BJ (cell line): ENCODE measurements at regions not wholly inside any gene's neighbourhood (a gene's known extent, or its start where the extent isn't known, plus 50 kb on each side); places are given as distances from the start of the nearest gene placed in this dataset.

Source experiments
- CTCF ChIA-PET: fragments of 350-600 bp; formaldehyde crosslinking; extraction: SDS; loops from one replicate; lab custom pipeline; 2021; ENCODE audit warnings: antibody characterized with exemption, inconsistent platforms; lab: Yijun Ruan, JAX
- POLR2A ChIA-PET: fragments of 300-600 bp; sonication (Branson Sonifier 250); formaldehyde crosslinking; extraction: SDS; loops from one replicate; lab custom pipeline; 2021; ENCODE audit warnings: antibody characterized with exemption; lab: Charles Lee
- DNase-seq: peaks from one replicate; pipeline ENCODE4 v3.0.0-alpha.2; 2011; ENCODE audit warnings: low read depth
- H3K27me3 ChIP-seq: 2 replicates; pipeline ENCODE4 v1.6.0; 2011; ENCODE audit warnings: low read length; ENCODE audit not compliant: control insufficient read depth, insufficient read depth
- H3K36me3 ChIP-seq: 2 replicates; pipeline ENCODE4 v1.5.1; 2011; ENCODE audit warnings: low read length; ENCODE audit not compliant: control insufficient read depth, insufficient read depth
- H3K4me3 ChIP-seq: 2 replicates; pipeline ENCODE4 v1.5.1; 2011; ENCODE audit warnings: low read depth, mild to moderate bottlenecking, control low read depth, low read length
- CTCF ChIP-seq: IDR thresholded peaks from 2 replicates; pipeline ENCODE4 v1.5.1; 2011; ENCODE audit warnings: low read depth, mild to moderate bottlenecking, control low read depth, inconsistent platforms, low read length, moderate library complexity; ENCODE audit not compliant: insufficient read depth

DNA sequence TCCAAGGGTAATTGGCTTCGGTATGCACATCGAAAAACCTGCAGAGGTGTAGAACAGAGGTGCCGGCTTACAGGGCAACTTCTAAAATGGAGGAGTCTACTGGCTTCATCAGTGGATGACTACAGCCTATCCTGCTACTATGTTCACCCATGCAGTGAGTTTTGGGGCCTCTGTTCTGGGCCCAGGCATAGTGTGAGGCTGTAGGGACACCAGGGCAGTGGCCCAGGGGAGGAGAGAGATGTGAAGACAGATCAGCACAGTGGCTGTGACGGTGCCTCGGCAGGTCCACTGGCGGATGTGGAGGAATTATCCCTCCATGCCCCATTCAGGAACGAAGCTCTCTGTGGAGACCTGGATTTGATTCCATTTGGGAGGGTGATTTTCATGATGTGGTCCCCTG, 235.3 kb upstream of the MKI67 start:
- ChIA-PET CTCF (no interaction called here), POLR2A (no interaction called here)
- no peaks in the 10 kb centered on the region for H3K27me3 ChIP-seq
- H3K36me3 ChIP-seq: no peaks in the 10 kb centered on the region
- TF ChIP-seq CTCF: no peak
- no peak overlapping the region for H3K4me3 ChIP-seq
- DNase-seq: no peak

DNA sequence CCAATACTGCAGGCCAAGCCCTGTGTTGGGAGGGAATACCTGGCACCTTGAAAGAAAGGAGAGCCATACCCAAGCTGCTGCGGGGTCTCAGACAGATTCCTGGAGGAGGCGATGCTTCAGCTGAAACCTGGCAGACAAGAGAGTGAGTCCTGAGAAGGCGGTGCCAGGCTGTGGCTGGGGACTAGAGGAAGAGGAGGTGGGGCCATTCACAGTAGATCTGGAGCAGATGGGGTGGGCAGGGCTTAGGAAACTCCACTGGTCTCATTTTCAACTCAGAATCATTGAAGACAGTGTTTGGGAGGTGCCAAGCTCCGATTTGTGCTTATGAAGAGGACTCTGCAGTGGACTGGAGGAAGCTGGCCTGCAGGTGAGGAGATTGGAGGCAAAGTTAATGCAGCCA, 236.3 kb upstream of the MKI67 start:
- no peaks in the 10 kb centered on the region for H3K36me3 ChIP-seq
- no peak for DNase-seq
- POLR2A ChIA-PET: no interaction called here
- H3K27me3 ChIP-seq: no peaks in the 10 kb centered on the region
- no peak for TF ChIP-seq CTCF
- no peak overlapping the region for H3K4me3 ChIP-seq
- CTCF ChIA-PET: no interaction called here

DNA sequence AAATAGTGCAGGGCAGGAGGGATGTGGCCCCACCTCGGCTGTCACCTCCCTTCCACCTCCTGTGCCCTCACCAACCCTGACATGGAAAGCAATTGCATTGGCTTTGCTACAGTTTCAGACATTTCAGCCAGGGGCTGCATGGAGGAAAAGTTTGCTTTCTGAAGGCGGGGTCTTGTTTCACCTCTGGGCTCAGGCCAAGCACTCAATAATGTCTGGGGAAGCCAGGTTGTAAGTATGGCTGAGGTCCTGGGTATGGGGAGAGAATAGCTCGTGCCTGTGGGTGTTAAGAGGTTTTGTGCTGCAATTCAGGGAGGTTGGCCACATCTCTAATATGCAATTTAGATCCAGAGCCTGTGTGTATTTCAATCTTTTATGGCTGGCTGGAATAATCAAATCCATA, 238.4 kb upstream of the MKI67 start:
- ChIA-PET CTCF (no interaction called here), POLR2A (no interaction called here)
- no peak for DNase-seq
- H3K36me3 ChIP-seq: no peaks in the 10 kb centered on the region
- H3K27me3 ChIP-seq: no peaks in the 10 kb centered on the region
- H3K4me3 ChIP-seq: no peak overlapping the region
- TF ChIP-seq CTCF: no peak

GRCh38 chr10:128365156-128365725, 239.0 kb upstream of the MKI67 start:
- no peak for TF ChIP-seq CTCF
- ChIA-PET CTCF (interaction anchor here (0.7 kb wide), 1 partner anchor 10 kb away, joined by 4 read pairs; no protein-coding TSS in a partner anchor), POLR2A (no interaction called here)
- DNase-seq: no peak
- no peaks in the 10 kb centered on the region for H3K27me3 ChIP-seq
- H3K36me3 ChIP-seq: no peaks in the 10 kb centered on the region
- H3K4me3 ChIP-seq: no peak overlapping the region

DNA sequence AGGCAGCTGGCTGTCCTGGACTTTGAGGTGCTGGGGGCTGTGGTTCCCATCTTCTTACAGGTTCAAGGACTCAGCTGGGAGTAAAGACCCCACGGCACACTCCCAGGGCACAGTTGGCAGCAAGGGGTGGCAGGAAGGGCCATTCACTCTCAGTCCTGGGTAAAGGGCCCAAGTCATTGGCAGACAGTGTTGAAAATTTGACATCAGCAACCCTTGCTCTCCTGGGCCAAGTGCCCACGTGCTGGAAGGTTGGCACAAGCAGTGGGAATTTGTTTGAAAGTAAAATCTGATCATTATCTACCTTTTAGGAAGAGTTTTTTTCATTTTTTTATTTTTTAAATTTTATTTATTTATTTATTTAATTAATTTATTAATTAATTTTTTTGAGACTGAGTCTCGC, 241.6 kb upstream of the MKI67 start:
- POLR2A ChIA-PET: no interaction called here
- Histone ChIP-seq H3K27me3 (no peaks in the 10 kb centered on the region), H3K36me3 (no peaks in the 10 kb centered on the region), H3K4me3 (no peak overlapping the region)
- no peak for TF ChIP-seq CTCF
- DNase-seq: no peak
- CTCF ChIA-PET: no interaction called here
